SK-N-SH (cell line): ENCODE measurements at regions not wholly inside any gene's neighbourhood (a gene's known extent, or its start where the extent isn't known, plus 50 kb on each side); places are given as distances from the start of the nearest gene placed in this dataset.

Source experiments
- CTCF ChIA-PET: fragments of 300-600, 350-600 bp; formaldehyde crosslinking; extraction: SDS; loops from one replicate; lab custom pipeline; 2021; lab: Yijun Ruan, JAX
- POLR2A ChIA-PET: fragments of 350-600 bp; sonication (Branson Sonifier 250); formaldehyde crosslinking; extraction: SDS; loops from one replicate; lab custom pipeline; 2020; ENCODE audit warnings: antibody characterized with exemption, inconsistent platforms; lab: Yijun Ruan, JAX
- DNase-seq: peaks from one replicate; pipeline ENCODE4 v3.0.0; 2012
- H2AFZ ChIP-seq: fragments of 200-600 bp; sonication (generic); 2 replicates; pipeline ENCODE4 v1.8.1; 2016; ENCODE audit warnings: antibody characterized with exemption, mild to moderate bottlenecking, low read depth
- H3F3A ChIP-seq: fragments of 200-600 bp; sonication (generic); replicated peaks from 2 replicates; pipeline ENCODE3; 2016; ENCODE audit warnings: antibody characterized with exemption, mild to moderate bottlenecking; ENCODE audit not compliant: insufficient read depth
- H3K27ac ChIP-seq, 2 experiments: fragments of 200-500 bp in 1 of 2; fragments of 200-600 bp in 1 of 2; sonication (Bioruptor generic) in 1 of 2; sonication (generic), shearing (Covaris generic) in 1 of 2; 2 replicates each; pipeline versions ENCODE4 v1.5.1 to v1.6.1; 2014 to 2016; ENCODE audit warnings: low read depth in 2 of 2, inconsistent platforms in 1 of 2, low read length in 1 of 2, mild to moderate bottlenecking in 1 of 2, mixed read lengths in 1 of 2
- H3K27me3 ChIP-seq: fragments of 200-600 bp; sonication (generic), shearing (Covaris generic); 2 replicates; pipeline ENCODE4 v1.6.1; 2016; ENCODE audit warnings: mixed run types; ENCODE audit not compliant: insufficient read depth
- H3K36me3 ChIP-seq, 2 experiments: fragments of 200-500 bp in 1 of 2; fragments of 200-600 bp in 1 of 2; sonication (Bioruptor generic) in 1 of 2; sonication (generic) in 1 of 2; replicated peaks in 1 of 2; 2 replicates each; pipeline versions ENCODE3 to v1.5.1; 2014 to 2016; ENCODE audit warnings: low read length in 1 of 2, mild to moderate bottlenecking in 1 of 2; ENCODE audit not compliant: insufficient read depth in 2 of 2, control insufficient read depth in 1 of 2
- H3K4me1 ChIP-seq, 2 experiments: fragments of 200-500 bp in 1 of 2; fragments of 200-600 bp in 1 of 2; sonication (Bioruptor generic) in 1 of 2; sonication (generic), shearing (Covaris generic) in 1 of 2; 2 replicates each; pipeline versions ENCODE4 v1.5.1 to v1.6.1; 2014 to 2016; ENCODE audit warnings: low read depth in 1 of 2, low read length in 1 of 2, mixed run types in 1 of 2; ENCODE audit not compliant: insufficient read depth in 2 of 2, control insufficient read depth in 1 of 2
- H3K4me2 ChIP-seq: fragments of 200-600 bp; sonication (generic), shearing (Covaris generic); 2 replicates; pipeline ENCODE4 v1.6.1; 2017; ENCODE audit warnings: mixed run types
- H3K4me3 ChIP-seq, 2 experiments: fragments of 200-500 bp in 1 of 2; fragments of 200-600 bp in 1 of 2; sonication (Bioruptor generic) in 1 of 2; sonication (generic), shearing (Covaris generic) in 1 of 2; 2 replicates each; pipeline versions ENCODE4 v1.5.1 to v1.8.1; 2014 to 2016; ENCODE audit warnings: low read depth in 2 of 2, inconsistent platforms in 1 of 2, low read length in 1 of 2, mild to moderate bottlenecking in 1 of 2, mixed read lengths in 1 of 2, moderate library complexity in 1 of 2
- H3K79me2 ChIP-seq: fragments of 200-600 bp; sonication (generic); 2 replicates; pipeline ENCODE4 v1.8.1; 2017; ENCODE audit warnings: mild to moderate bottlenecking; ENCODE audit not compliant: insufficient read depth
- H3K9ac ChIP-seq: fragments of 200-600 bp; sonication (generic); 2 replicates; pipeline ENCODE4 v1.6.1; 2017; ENCODE audit warnings: mixed run types
- H3K9me2 ChIP-seq: fragments of 200-600 bp; sonication (generic); 2 replicates; pipeline ENCODE4 v1.6.1; 2017; ENCODE audit warnings: mixed run types
- H3K9me3 ChIP-seq: fragments of 200-600 bp; sonication (generic); 2 replicates; pipeline ENCODE4 v1.6.1; 2017; ENCODE audit warnings: mixed run types, mild to moderate bottlenecking, moderate library complexity
- H4K20me1 ChIP-seq: fragments of 200-600 bp; sonication (generic); 2 replicates; pipeline ENCODE4 v1.6.1; 2017; ENCODE audit warnings: mild to moderate bottlenecking, mixed run types; ENCODE audit not compliant: insufficient read depth
- EP300 ChIP-seq, 2 experiments: IDR thresholded peaks; 2 replicates each; pipeline versions ENCODE4 v1.4.0 to v1.6.1; 2012; ENCODE audit warnings: borderline replicate concordance in 1 of 2, low read depth in 1 of 2, low read length in 1 of 2
- FOXJ3 ChIP-seq: sonication (generic); formaldehyde crosslinking; IDR thresholded peaks from 2 replicates; pipeline ENCODE4 v1.5.1; 2020; ENCODE audit warnings: mild to moderate bottlenecking, missing genetic modification reagents
- FOXM1 ChIP-seq: IDR thresholded peaks from 2 replicates; pipeline ENCODE4 v1.4.0; 2012; ENCODE audit warnings: low read depth, mild to moderate bottlenecking
- GATA2 ChIP-seq: sonication (generic); formaldehyde crosslinking; IDR thresholded peaks from 2 replicates; pipeline ENCODE4 v1.5.0; 2020; ENCODE audit warnings: mild to moderate bottlenecking, missing genetic modification reagents
- MAX ChIP-seq: IDR thresholded peaks from 2 replicates; pipeline ENCODE4 v1.4.0; 2012; ENCODE audit warnings: low read depth
- MEF2A ChIP-seq: IDR thresholded peaks from 2 replicates; pipeline ENCODE4 v1.4.0; 2012; ENCODE audit warnings: low read depth, borderline replicate concordance
- RAD21 ChIP-seq: IDR thresholded peaks from 2 replicates; pipeline ENCODE4 v1.6.1; 2012; ENCODE audit warnings: mild to moderate bottlenecking, low read length
- RXRA ChIP-seq: IDR thresholded peaks from 2 replicates; pipeline ENCODE4 v1.4.0; 2012; ENCODE audit warnings: low read depth, mild to moderate bottlenecking, borderline replicate concordance
- SIN3A ChIP-seq: IDR thresholded peaks from 2 replicates; pipeline ENCODE4 v1.6.1; 2012; ENCODE audit warnings: low read depth, mild to moderate bottlenecking, low read length, moderate library complexity, borderline replicate concordance
- SMC3 ChIP-seq: IDR thresholded peaks from 2 replicates; pipeline ENCODE4 v1.6.1; 2012; ENCODE audit warnings: low read depth, low read length, improper control_type of control experiment
- TAF1 ChIP-seq: IDR thresholded peaks from 2 replicates; pipeline ENCODE4 v1.6.1; 2012; ENCODE audit warnings: low read depth, mild to moderate bottlenecking, low read length, moderate library complexity, borderline replicate concordance
- TCF12 ChIP-seq: IDR thresholded peaks from 2 replicates; pipeline ENCODE4 v1.4.0; 2012
- YY1 ChIP-seq: IDR thresholded peaks from 2 replicates; pipeline ENCODE4 v1.4.0; 2012; ENCODE audit warnings: low read depth, mild to moderate bottlenecking
- WGBS: methylation state at CpG from one replicate; pipeline ENCODE4 v1.1.6; 2017; ENCODE audit warnings: low lambda C conversion rate; 5-methylcytosine and 5-hydroxymethylcytosine counted together
- TF ChIP-seq, protein P1 (sequence below): fragments of 150-350 bp; IDR thresholded peaks from 2 replicates; pipeline ENCODE4 v1.6.1; 2016; ENCODE audit warnings: mild to moderate bottlenecking, low read depth, low read length
- TF ChIP-seq, protein P2 (sequence below): fragments of 200-600 bp; sonication (generic); IDR thresholded peaks from 2 replicates; pipeline ENCODE4 v1.6.1; 2017; ENCODE audit warnings: antibody characterized with exemption, mild to moderate bottlenecking, moderate library complexity

GRCh38 chr14:22089940-22090339 lies 416.3 kb upstream of the OR4E1 start:
- no peak for DNase-seq
- Histone ChIP-seq H3K4me3 (no peak overlapping the region), H3K4me2 (no peak overlapping the region), H3K9me3 (no peaks in the 10 kb centered on the region), H3K4me1 (no peaks in the 10 kb centered on the region), H4K20me1 (no peaks in the 10 kb centered on the region), H3K9me2 (no peaks in the 10 kb centered on the region), H3K27me3 (no peaks in the 10 kb centered on the region), H3K36me3 (no peaks in the 10 kb centered on the region), H3F3A (no peaks in the 10 kb centered on the region), H3K79me2 (no peaks in the 10 kb centered on the region), H3K9ac (no peak overlapping the region), H2AFZ (no peak overlapping the region), H3K27ac (no peak overlapping the region)
- ChIA-PET CTCF (interaction anchor here (1.2 to 1.4 kb wide), 2 partner anchors 10 to 17 kb away, joined by 3 read pairs; no protein-coding TSS in a partner anchor), POLR2A (no interaction called here)
- WGBS: 4% methylated on average over 2 of the region's 2 CpGs
- TF ChIP-seq RAD21: no peak
- TF ChIP-seq SMC3: no peak

DNA sequence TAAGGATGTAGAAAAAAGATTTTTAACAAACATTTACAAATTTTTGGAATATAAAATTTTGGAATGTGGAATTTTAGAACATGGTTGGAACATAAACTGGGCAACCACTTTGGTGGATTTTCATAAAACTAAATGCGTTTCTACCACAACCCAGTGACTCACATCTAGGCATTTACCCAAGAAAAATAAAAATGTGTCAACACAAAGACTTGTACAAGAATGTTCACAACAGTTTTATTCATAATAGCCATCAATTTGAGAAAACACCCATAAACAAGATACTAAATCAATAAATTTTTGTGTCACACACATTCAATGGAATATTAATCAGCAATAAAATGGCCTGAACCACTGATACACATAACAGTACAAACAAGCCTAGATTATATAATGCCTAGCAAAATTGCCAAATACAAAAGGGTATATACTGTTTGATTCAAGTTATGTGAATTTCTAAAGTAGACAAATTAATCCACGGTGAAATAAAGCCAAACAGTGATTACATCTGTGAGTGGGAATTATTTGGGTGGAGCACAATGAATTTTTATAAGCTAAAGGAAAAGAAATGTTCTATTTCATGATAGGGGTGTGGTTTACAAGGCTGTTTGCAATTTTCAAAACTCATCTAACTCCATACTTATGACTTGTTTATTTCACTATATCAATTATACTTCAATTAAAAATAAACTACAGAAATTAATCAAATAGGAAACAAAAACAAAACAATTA lies 415.2 kb upstream of the OR4E1 start:
- no peak for DNase-seq
- CTCF ChIA-PET: interaction anchor here (1.2 to 1.4 kb wide), 2 partner anchors 9 to 18 kb away, joined by 3 read pairs; no protein-coding TSS in a partner anchor
- no peaks in the 10 kb centered on the region for H4K20me1 ChIP-seq

More for the DNA sequence above, 415.2 kb upstream of the OR4E1 start:
- 0% methylated on average over 2 of the region's 2 CpGs for WGBS
- POLR2A ChIA-PET: no interaction called here
- no peaks in the 10 kb centered on the region for H3K9me3 ChIP-seq
- H3K27me3 ChIP-seq: no peaks in the 10 kb centered on the region
- no peak overlapping the region for H3K27ac ChIP-seq
- H3K4me3 ChIP-seq: no peak overlapping the region
- no peaks in the 10 kb centered on the region for H3K4me1 ChIP-seq
- no peaks in the 10 kb centered on the region for H3K9me2 ChIP-seq
- TF ChIP-seq RXRA (no peak), TCF12 (no peak), MEF2A (no peak), TAF1 (no peak), FOXM1 (no peak), RAD21 (no peak), MAX (no peak), FOXJ3 (CRISPR knock-in tag) (no peak), SIN3A (no peak), EP300 (IDR thresholded peaks at IDR 0.05; ENCODE audit: borderline replicate concordance in 1 of 2, low read depth in 1 of 2, low read length in 1 of 2) (no peak), GATA2 (no peak), YY1 (no peak)
- TF ChIP-seq, protein P1, sequence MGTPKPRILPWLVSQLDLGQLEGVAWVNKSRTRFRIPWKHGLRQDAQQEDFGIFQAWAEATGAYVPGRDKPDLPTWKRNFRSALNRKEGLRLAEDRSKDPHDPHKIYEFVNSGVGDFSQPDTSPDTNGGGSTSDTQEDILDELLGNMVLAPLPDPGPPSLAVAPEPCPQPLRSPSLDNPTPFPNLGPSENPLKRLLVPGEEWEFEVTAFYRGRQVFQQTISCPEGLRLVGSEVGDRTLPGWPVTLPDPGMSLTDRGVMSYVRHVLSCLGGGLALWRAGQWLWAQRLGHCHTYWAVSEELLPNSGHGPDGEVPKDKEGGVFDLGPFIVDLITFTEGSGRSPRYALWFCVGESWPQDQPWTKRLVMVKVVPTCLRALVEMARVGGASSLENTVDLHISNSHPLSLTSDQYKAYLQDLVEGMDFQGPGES: no peak
- TF ChIP-seq, protein P2, sequence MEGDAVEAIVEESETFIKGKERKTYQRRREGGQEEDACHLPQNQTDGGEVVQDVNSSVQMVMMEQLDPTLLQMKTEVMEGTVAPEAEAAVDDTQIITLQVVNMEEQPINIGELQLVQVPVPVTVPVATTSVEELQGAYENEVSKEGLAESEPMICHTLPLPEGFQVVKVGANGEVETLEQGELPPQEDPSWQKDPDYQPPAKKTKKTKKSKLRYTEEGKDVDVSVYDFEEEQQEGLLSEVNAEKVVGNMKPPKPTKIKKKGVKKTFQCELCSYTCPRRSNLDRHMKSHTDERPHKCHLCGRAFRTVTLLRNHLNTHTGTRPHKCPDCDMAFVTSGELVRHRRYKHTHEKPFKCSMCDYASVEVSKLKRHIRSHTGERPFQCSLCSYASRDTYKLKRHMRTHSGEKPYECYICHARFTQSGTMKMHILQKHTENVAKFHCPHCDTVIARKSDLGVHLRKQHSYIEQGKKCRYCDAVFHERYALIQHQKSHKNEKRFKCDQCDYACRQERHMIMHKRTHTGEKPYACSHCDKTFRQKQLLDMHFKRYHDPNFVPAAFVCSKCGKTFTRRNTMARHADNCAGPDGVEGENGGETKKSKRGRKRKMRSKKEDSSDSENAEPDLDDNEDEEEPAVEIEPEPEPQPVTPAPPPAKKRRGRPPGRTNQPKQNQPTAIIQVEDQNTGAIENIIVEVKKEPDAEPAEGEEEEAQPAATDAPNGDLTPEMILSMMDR: no peak
- no peak overlapping the region for H3K4me2 ChIP-seq
- no peaks in the 10 kb centered on the region for H3F3A ChIP-seq
- H3K79me2 ChIP-seq: no peaks in the 10 kb centered on the region
- no peak overlapping the region for H2AFZ ChIP-seq
- no peak overlapping the region for H3K9ac ChIP-seq
- no peaks in the 10 kb centered on the region for H3K36me3 ChIP-seq
